EH (cell line): ENCODE measurements at regions not wholly inside any gene's neighbourhood (a gene's known extent, or its start where the extent isn't known, plus 50 kb on each side); places are given as distances from the start of the nearest gene placed in this dataset.

Source experiments
- DNase-seq: peaks from one replicate; pipeline ENCODE4 v3.0.0-alpha.2; 2015; ENCODE audit warnings: low read depth

GRCh38 chr11:115896084-115896483 lies 391.9 kb upstream of the CADM1 start:
- DNase-seq: no peak

GRCh38 chr11:115895594-115895993 lies 391.4 kb upstream of the CADM1 start:
- DNase-seq: no peak

- no peak for DNase-seq
Measured at GRCh38 chr11:115894176-115894575, 390.0 kb upstream of the CADM1 start.

GRCh38 chr11:115893461-115894099 lies 389.4 kb upstream of the CADM1 start:
- peak; percentile 8 for DNase-seq

- DNase-seq: no peak
Measured at GRCh38 chr11:115892016-115892415, 387.8 kb upstream of the CADM1 start.

GRCh38 chr11:115891581-115891980 lies 387.4 kb upstream of the CADM1 start:
- DNase-seq: no peak

GRCh38 chr11:115890500-115890899 lies 386.3 kb upstream of the CADM1 start:
- DNase-seq: no peak

GRCh38 chr11:115889712-115890111 lies 385.5 kb upstream of the CADM1 start:
- DNase-seq: no peak

GRCh38 chr11:115887727-115888126 lies 383.5 kb upstream of the CADM1 start:
- no peak for DNase-seq

GRCh38 chr11:115887316-115887715 lies 383.1 kb upstream of the CADM1 start:
- no peak for DNase-seq

- no peak for DNase-seq
Measured at GRCh38 chr11:115886422-115886733, 382.2 kb upstream of the CADM1 start.

- no peak for DNase-seq
Measured at GRCh38 chr11:115885535-115886421, 381.6 kb upstream of the CADM1 start.

GRCh38 chr11:115884800-115885534 lies 380.8 kb upstream of the CADM1 start:
- no peak for DNase-seq

GRCh38 chr11:115874843-115875242 lies 370.6 kb upstream of the CADM1 start:
- no peak for DNase-seq

- DNase-seq: no peak
Measured at GRCh38 chr11:115873813-115874212, 369.6 kb upstream of the CADM1 start.

- DNase-seq: no peak
Measured at GRCh38 chr11:115872416-115872815, 368.2 kb upstream of the CADM1 start.

GRCh38 chr11:115871161-115871760 lies 367.0 kb upstream of the CADM1 start:
- no peak for DNase-seq

- DNase-seq: no peak
Measured at GRCh38 chr11:115869780-115870431, 365.7 kb upstream of the CADM1 start.

- DNase-seq: no peak
Measured at GRCh38 chr11:115869131-115869530, 364.9 kb upstream of the CADM1 start.

- DNase-seq: no peak
Measured at GRCh38 chr11:115860246-115860645, 356.0 kb upstream of the CADM1 start.

- no peak for DNase-seq
Measured at GRCh38 chr11:115848611-115849010, 344.4 kb upstream of the CADM1 start.

GRCh38 chr11:115848080-115848479 lies 343.9 kb upstream of the CADM1 start:
- DNase-seq: no peak
